ENCODE measurements at regions not wholly inside any gene's neighbourhood (a gene's known extent, or its start where the extent isn't known, plus 50 kb on each side); places are given as distances from the start of the nearest gene placed in this dataset.

GRCh38 chr11:45391168-45391850 lies 105.2 kb upstream of the SYT13 start (continued):
- no peak for TF ChIP-seq SP1 (IDR thresholded peaks at IDR 0.05)
- no peak for TF ChIP-seq SP1 (CRISPR knock-in tag; IDR thresholded peaks at IDR 0.05)
- TF ChIP-seq CHD2 (IDR thresholded peaks at IDR 0.05; ENCODE audit: low read depth, low read length), result no peak
- no peak; the same call in 1 of the 2 replicates for TF ChIP-seq HOXD1 (CRISPR knock-in tag; IDR thresholded peaks at IDR 0.05)
- no peak for TF ChIP-seq ZNF768 (CRISPR knock-in tag; IDR thresholded peaks at IDR 0.05)
- TF ChIP-seq ZNF703 (CRISPR knock-in tag; IDR thresholded peaks at IDR 0.05; ENCODE audit: borderline replicate concordance), result 0 out of 2 replicates have a peak, but pooled peaks have one; percentile 51
- TF ChIP-seq POLR2A (IDR thresholded peaks at IDR 0.05; ENCODE audit: insufficient read depth in 1 of 2, low read depth in 2 of 2, low read length in 2 of 2), result no peak
- no peak for TF ChIP-seq HMGXB3 (CRISPR knock-in tag; IDR thresholded peaks at IDR 0.05; ENCODE audit: borderline replicate concordance)
- no peak; the same call in 1 of the 2 replicates for TF ChIP-seq KDM2A (CRISPR knock-in tag; IDR thresholded peaks at IDR 0.05; ENCODE audit: borderline replicate concordance, low read depth)
- no peak for TF ChIP-seq NAIF1 (CRISPR knock-in tag; IDR thresholded peaks at IDR 0.05; ENCODE audit: borderline replicate concordance)
- no peak for TF ChIP-seq RBFOX2 (IDR thresholded peaks at IDR 0.05; ENCODE audit: low read depth, low read length)
- peak; percentile 71 for TF ChIP-seq RERE (CRISPR knock-in tag; IDR thresholded peaks at IDR 0.05; ENCODE audit: low read depth)
- TF ChIP-seq AHDC1 (CRISPR knock-in tag; IDR thresholded peaks at IDR 0.05; ENCODE audit: borderline replicate concordance), result peak; percentile 80; the same call in 1 of the 2 replicates
